HL-60 (cell line): ENCODE measurements at regions not wholly inside any gene's neighbourhood (a gene's known extent, or its start where the extent isn't known, plus 50 kb on each side); places are given as distances from the start of the nearest gene placed in this dataset.

Experiments used
- CTCF ChIP-seq: IDR thresholded peaks from one replicate; pipeline ENCODE4 v1.5.1; 2011; ENCODE audit warnings: low read length, control low read depth, inconsistent platforms; ENCODE audit not compliant: insufficient read depth
- REST ChIP-seq: IDR thresholded peaks from 2 replicates; pipeline ENCODE4 v1.6.1; 2012; ENCODE audit warnings: low read depth; ENCODE audit not compliant: insufficient replicate concordance

GRCh38 chr14:65877166-65877565, 464.6 kb downstream of the FUT8 start:
- TF ChIP-seq CTCF = no peak
- no peak for TF ChIP-seq REST
